IPS-18c (cell line): ENCODE measurements at regions not wholly inside any gene's neighbourhood (a gene's known extent, or its start where the extent isn't known, plus 50 kb on each side); places are given as distances from the start of the nearest gene placed in this dataset.

Experiments used
- H3K4me3 ChIP-seq: 2 replicates; pipeline ENCODE4 v1.7.0; 2013; ENCODE audit warnings: low read depth, mild to moderate bottlenecking, low read length, moderate library complexity; ENCODE audit not compliant: insufficient read depth
- H3K9me3 ChIP-seq: one replicate; pipeline ENCODE4 v1.6.1; 2013; ENCODE audit warnings: mild to moderate bottlenecking, low read length, moderate library complexity; ENCODE audit not compliant: control insufficient read depth, insufficient read depth

GRCh38 chr13:30053939-30054338, 203.5 kb upstream of the UBL3 start:
- Histone ChIP-seq H3K9me3 (peaks cover under 1% of the 10 kb centered on the region), H3K4me3 (no peak overlapping the region)

- no peaks in the 10 kb centered on the region for H3K9me3 ChIP-seq
Observed at GRCh38 chr13:30052120-30052519, 201.7 kb upstream of the UBL3 start.

DNA sequence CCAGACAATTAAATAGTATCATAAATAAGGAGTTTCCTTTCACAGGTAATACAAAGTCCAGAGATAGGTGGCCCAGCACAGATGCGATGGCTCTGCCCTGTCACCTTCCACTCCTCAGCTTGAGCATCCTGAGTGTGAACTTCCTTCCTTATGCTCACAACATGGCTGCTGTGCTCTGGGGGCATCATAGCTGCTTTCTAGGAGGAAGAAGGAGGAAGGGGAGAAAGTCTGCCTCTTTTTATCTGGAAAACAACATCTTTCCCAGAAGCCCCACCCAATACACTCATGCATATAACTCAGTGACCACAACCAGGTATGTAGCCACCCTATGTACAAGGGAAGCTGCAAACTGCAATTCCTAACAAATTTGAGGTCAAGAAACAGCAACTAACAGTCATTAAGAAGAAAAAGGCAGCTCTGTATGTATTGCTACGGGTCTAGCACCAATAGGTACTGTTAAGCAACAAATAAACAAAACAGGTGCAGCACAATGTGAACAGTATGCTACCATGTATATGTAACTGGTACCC, 201.2 kb upstream of the UBL3 start:
- no peak overlapping the region for H3K4me3 ChIP-seq
- H3K9me3 ChIP-seq, result no peaks in the 10 kb centered on the region

More at GRCh38 chr13:30052120-30052519, 201.7 kb upstream of the UBL3 start:
- no peak overlapping the region for H3K4me3 ChIP-seq

DNA sequence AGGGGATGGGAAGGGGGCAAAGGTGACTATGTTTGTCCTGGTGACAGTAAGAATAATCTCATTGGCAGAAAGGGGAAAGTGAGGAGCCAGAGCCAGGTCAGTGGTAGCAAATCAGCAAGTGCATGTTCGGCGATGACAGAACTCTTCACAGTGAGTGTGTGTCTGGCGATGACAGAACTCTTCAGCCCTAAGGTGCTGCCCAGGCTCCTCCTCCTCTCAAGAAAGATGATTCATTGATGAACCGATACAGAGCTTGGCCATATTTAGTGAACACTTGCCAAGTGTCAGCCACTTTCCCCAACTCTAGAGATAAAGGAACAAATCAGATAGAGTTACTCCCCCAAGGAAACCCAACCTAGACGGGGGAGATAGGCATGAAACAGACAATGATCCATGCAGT, 199.3 kb upstream of the UBL3 start:
- Histone ChIP-seq H3K4me3 (no peak overlapping the region), H3K9me3 (no peaks in the 10 kb centered on the region)

DNA sequence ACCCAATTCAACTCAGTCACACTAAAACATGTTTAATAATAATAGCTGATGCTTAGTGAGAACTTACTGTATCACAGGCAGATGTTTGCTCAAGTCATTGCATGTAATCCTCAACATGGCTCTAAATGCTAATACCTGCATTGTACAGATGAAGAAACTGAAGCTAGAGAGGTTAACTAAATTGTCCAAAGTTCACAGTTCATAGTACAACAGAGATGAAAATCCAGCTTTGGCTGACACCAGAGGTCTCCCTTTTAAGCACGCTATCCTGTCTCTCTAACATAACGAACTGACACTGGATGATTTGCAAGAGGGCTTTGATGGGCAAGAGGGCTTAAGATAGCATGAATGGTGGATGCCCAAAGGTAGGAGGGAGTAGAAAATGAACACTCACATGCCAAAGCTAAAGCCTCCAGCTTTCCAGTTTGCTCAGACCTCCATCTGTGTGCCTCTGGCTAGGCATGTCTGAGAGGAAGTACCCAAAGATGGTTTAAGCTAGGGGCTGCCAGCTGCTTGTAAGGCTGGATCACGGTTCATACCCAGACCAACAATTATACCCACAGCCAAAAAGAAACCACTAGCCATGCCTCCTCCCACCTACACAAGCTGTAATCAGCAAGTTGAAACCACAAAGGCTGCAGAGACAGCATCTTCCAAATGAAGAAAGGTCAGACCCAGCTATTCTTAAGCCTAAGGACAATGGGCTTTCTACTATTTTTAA, 196.9 kb upstream of the UBL3 start:
- no peak overlapping the region for H3K4me3 ChIP-seq
- H3K9me3 ChIP-seq, result no peaks in the 10 kb centered on the region

GRCh38 chr13:30045916-30046704, 195.7 kb upstream of the UBL3 start:
- H3K9me3 ChIP-seq, result no peaks in the 10 kb centered on the region
- H3K4me3 ChIP-seq, result no peak overlapping the region

DNA sequence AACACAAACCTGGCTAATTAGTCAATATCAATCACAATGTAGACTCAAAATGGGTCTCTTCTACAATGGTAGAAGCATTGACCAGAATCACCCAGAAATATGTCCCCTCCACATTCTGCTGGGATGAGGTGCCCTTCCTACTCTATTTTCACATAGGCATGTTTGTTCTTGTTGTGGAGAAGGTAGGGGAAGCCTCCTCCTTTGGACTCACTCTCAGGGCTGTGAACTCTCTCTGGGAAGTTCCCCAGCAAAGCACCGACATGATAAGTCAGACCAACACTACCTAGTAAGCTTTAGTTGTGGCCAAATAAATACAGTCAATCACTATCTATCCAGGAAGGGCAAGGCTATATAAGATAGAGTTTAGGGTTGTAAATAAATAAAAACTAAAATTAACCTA, 194.5 kb upstream of the UBL3 start:
- no peak overlapping the region for H3K4me3 ChIP-seq
- no peaks in the 10 kb centered on the region for H3K9me3 ChIP-seq

DNA sequence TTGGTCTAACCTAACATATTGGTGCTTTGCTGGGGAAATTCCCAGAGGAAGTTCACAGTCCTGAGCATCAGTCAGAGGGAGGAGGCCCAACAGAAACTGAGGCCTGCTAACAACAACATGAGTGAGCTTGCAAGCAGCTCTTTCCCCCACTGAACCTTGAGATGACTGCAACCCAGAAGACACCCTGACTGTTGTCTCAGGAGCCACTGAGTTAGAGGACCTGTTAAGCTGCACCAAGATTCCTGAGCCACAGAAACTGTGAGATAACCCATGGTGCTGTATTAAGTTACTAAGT, 193.2 kb upstream of the UBL3 start:
- no peaks in the 10 kb centered on the region for H3K9me3 ChIP-seq
- no peak overlapping the region for H3K4me3 ChIP-seq

- Histone ChIP-seq H3K4me3 (no peak overlapping the region), H3K9me3 (no peaks in the 10 kb centered on the region)
Observed at GRCh38 chr13:30042891-30043630, 192.6 kb upstream of the UBL3 start.

GRCh38 chr13:30042272-30042671, 191.9 kb upstream of the UBL3 start:
- Histone ChIP-seq H3K4me3 (no peak overlapping the region), H3K9me3 (no peaks in the 10 kb centered on the region)

DNA sequence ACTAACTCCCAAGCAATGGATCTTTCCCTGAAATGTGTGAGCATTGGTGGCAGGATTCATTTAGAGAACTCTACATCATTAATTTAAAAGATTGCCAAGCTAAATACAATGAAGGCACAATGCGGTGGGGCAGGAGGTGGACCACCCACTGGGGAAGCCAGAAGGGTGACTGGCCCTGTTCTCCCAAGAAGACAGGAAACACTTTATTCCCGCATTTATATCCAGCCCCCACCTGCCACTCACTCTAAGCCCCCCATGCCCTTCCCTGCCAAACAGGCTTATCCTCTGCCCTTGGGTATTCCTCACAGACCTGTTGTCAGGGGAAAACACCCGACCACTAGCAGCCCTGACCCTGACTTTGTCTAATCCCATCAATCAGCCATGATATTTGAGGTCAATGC, 189.1 kb upstream of the UBL3 start:
- Histone ChIP-seq H3K9me3 (no peaks in the 10 kb centered on the region), H3K4me3 (no peak overlapping the region)

DNA sequence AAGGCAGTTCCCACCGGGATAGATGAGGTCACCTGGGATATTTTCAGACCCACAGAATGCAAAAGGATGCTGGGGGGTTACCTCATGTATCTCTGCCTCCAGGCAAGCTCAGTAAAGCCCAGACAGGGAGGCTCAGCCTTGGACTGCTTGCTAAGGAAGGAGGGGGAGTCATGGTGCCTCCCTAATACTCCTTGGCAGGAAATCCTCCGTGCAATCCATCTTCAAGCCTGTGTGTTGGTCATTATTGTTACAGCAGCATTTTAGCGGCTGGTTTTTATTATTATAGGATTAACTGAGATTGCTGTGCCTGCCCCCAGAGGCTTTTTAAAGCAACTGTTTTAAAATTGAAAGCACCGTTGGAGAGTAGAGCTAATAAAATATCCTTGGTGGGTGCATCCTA, 188.5 kb upstream of the UBL3 start:
- Histone ChIP-seq H3K4me3 (no peak overlapping the region), H3K9me3 (no peaks in the 10 kb centered on the region)

GRCh38 chr13:30037766-30038165, 187.3 kb upstream of the UBL3 start:
- H3K4me3 ChIP-seq, result no peak overlapping the region
- no peaks in the 10 kb centered on the region for H3K9me3 ChIP-seq

GRCh38 chr13:30037306-30037705, 186.9 kb upstream of the UBL3 start:
- no peak overlapping the region for H3K4me3 ChIP-seq
- H3K9me3 ChIP-seq, result no peaks in the 10 kb centered on the region

- Histone ChIP-seq H3K4me3 (no peak overlapping the region), H3K9me3 (no peaks in the 10 kb centered on the region)
Observed at GRCh38 chr13:30034458-30034795, 184.0 kb upstream of the UBL3 start.

- no peaks in the 10 kb centered on the region for H3K9me3 ChIP-seq
- H3K4me3 ChIP-seq, result no peak overlapping the region
Observed at GRCh38 chr13:30033681-30034457, 183.5 kb upstream of the UBL3 start.

DNA sequence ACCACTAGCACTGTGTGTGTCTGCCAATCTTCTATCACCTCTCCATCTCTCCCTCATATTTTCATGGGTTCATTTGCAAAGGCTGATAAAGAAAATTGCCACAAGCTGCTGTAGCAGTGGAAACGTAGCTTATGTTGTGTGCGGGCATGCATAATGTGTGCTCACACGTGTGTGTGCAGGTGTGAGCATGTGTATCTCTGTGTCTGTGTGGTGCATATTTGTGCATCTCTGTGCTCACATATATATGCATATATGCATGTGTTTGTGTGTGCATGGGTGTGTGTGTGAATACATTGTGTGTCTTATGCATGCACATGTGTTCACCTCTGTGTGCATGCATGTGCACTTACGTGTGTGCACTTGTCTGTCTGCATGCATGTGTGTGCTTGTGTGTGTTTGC, 181.8 kb upstream of the UBL3 start:
- Histone ChIP-seq H3K9me3 (no peaks in the 10 kb centered on the region), H3K4me3 (no peak overlapping the region)
